ENCODE measurements at regions not wholly inside any gene's neighbourhood (a gene's known extent, or its start where the extent isn't known, plus 50 kb on each side); places are given as distances from the start of the nearest gene placed in this dataset.

DNA sequence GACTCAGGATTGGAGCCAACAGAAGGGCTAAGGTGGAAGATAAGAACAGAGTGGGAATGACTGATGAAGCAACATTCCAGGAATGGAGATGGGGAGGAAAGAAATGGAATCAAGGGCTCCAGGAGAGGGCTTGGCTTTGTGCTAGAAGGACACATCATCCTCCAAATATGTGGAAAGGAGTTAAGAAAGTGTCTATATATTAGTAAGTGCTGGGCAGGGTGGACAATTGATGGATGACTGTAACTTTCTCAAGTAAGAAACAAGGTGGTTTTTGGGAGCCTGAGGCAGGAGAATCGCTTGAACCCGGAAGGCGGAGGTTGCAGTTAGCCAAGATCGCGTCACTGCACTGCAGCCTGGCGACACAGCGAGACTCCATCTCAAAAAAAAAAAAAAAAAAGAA lies 71.6 kb upstream of the NFKB1 start:
- no peak overlapping the region for H3K9ac ChIP-seq (ENCODE audit: insufficient read depth in 1 of 2, low read depth in 2 of 2, low read length in 2 of 2)
- H4K20me1 ChIP-seq (replicated peaks; ENCODE audit: control insufficient read depth, insufficient read depth, low read length) = no peaks in the 10 kb centered on the region
- H3K79me2 ChIP-seq (ENCODE audit: control insufficient read depth, insufficient read depth, low read length) = no peaks in the 10 kb centered on the region
- 69% methylated on average over 5 of the region's 7 CpGs for WGBS (ENCODE audit: insufficient coverage, low coverage, missing lambda C conversion rate)
- no peaks in the 10 kb centered on the region; a peak in 1 of 5 replicates for H3K4me1 ChIP-seq (replicated peaks in 1 of 2; ENCODE audit: control insufficient read depth in 2 of 2, insufficient read depth in 2 of 2, low read length in 2 of 2)
- no peaks in the 10 kb centered on the region for H3K9me3 ChIP-seq (replicated peaks; ENCODE audit: control insufficient read depth, insufficient read depth, low read depth, low read length)
- ChIA-PET CTCF (ENCODE audit: low intra/inter-chr PET ratio) (interaction anchor here (2.8 kb wide), 1 partner anchor 84 kb away, joined by 16 read pairs; the partner anchor contains the start of gene SLC39A8), POLR2A (no interaction called here)
- H3K9me1 ChIP-seq (ENCODE audit: control insufficient read depth, insufficient read depth, low read length) = no peaks in the 10 kb centered on the region
- no peak for FAIRE-seq
- ATAC-seq = no peak
- 0 out of 2 replicates have a peak overlapping the region, but pooled peaks have one; percentile 48 for H2AFZ ChIP-seq (ENCODE audit: low read depth, low read length)
- no peak overlapping the region for H3K4me2 ChIP-seq (ENCODE audit: insufficient read depth, low read length)
- in situ Hi-C loops (cut with MboI) (no loop called here), intact Hi-C loops (cut with micrococcal nuclease) (no loop called here)
- H3K27ac ChIP-seq (ENCODE audit: extremely low read depth, low read depth, low read length) = no peak overlapping the region
- H3K4me3 ChIP-seq = no peak overlapping the region
- no peaks in the 10 kb centered on the region for H3K27me3 ChIP-seq (ENCODE audit: control insufficient read depth in 2 of 2, insufficient read depth in 2 of 2, low read length in 2 of 2)
- DNase-seq (ENCODE audit: extremely low read depth in 1 of 4, low spot score in 3 of 4) = no peak
- no TSS peak for BruUV-seq (replicated peaks)
- H3K36me3 ChIP-seq (ENCODE audit: control insufficient read depth, insufficient read depth, low read length) = no peaks in the 10 kb centered on the region
- TF ChIP-seq HLTF (IDR thresholded peaks at IDR 0.05) (no peak), SNRNP70 (optimal IDR thresholded peaks at IDR 0.05; ENCODE audit: low read depth, low read length) (no peak), NELFE (IDR thresholded peaks at IDR 0.05; ENCODE audit: insufficient read depth, insufficient read length) (no peak), MED1 (CRISPR knock-in tag; IDR thresholded peaks at IDR 0.05; ENCODE audit: borderline replicate concordance) (no peak), PHF8 (IDR thresholded peaks at IDR 0.05; ENCODE audit: borderline replicate concordance, low read length) (no peak), ZNF23 (CRISPR knock-in tag; IDR thresholded peaks at IDR 0.05) (no peak), CREB1 (IDR thresholded peaks at IDR 0.05) (no peak), CREB1 (CRISPR knock-in tag; IDR thresholded peaks at IDR 0.05) (no peak), ESRRB (CRISPR knock-in tag; IDR thresholded peaks at IDR 0.05; ENCODE audit: borderline replicate concordance) (no peak), PREB (CRISPR knock-in tag; IDR thresholded peaks at IDR 0.05) (no peak), NFRKB (IDR thresholded peaks at IDR 0.05; ENCODE audit: low read depth) (no peak), SP2 (IDR thresholded peaks at IDR 0.05; ENCODE audit: extremely low read depth, low read depth, low read length, poor library complexity, severe bottlenecking) (no peak), ZNF75A (CRISPR knock-in tag; IDR thresholded peaks at IDR 0.05) (no peak), LCOR (CRISPR knock-in tag; IDR thresholded peaks at IDR 0.05) (no peak), HNRNPK (IDR thresholded peaks at IDR 0.05; ENCODE audit: low read depth, low read length, poor library complexity, severe bottlenecking) (no peak), ZMIZ1 (IDR thresholded peaks at IDR 0.05; ENCODE audit: low read depth in 2 of 2, low read length in 2 of 2) (no peak)
- TF ChIP-seq, protein P1, sequence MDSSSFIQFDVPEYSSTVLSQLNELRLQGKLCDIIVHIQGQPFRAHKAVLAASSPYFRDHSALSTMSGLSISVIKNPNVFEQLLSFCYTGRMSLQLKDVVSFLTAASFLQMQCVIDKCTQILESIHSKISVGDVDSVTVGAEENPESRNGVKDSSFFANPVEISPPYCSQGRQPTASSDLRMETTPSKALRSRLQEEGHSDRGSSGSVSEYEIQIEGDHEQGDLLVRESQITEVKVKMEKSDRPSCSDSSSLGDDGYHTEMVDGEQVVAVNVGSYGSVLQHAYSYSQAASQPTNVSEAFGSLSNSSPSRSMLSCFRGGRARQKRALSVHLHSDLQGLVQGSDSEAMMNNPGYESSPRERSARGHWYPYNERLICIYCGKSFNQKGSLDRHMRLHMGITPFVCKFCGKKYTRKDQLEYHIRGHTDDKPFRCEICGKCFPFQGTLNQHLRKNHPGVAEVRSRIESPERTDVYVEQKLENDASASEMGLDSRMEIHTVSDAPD (CRISPR knock-in tag; IDR thresholded peaks at IDR 0.05) = no peak

Data from K562 (cell line).